ENCODE measurements at regions not wholly inside any gene's neighbourhood (a gene's known extent, or its start where the extent isn't known, plus 50 kb on each side); places are given as distances from the start of the nearest gene placed in this dataset.

DNA sequence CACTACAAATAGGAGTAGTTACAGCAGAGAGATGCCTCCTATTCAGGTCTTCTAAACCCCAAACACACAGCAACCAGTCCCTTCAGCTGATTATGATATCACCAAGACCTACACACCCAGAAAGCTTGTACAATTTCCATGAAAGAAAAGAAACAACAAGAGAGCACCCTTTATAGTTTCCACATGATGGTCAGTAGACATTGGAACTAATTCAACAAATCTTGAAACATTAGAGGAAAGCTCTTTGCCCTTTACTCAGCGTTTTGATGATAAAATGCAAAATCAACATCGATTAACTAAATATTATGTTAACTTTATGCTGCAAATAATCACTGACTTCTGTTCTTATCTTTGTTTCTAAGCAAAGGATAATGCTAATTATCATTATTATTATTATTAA is 393.6 kb upstream of the ID2 start:
- intact Hi-C loops (cut with micrococcal nuclease): no loop called here
- no peak overlapping the region for H3K4me3 Mint-ChIP-seq
- H3K27ac Mint-ChIP-seq: no peak overlapping the region
- Histone ChIP-seq H3K9ac (ENCODE audit: insufficient read depth, low read length, poor library complexity, severe bottlenecking) (no peak overlapping the region), H3K4me1 (ENCODE audit: control insufficient read depth in 1 of 2, insufficient read depth in 2 of 2, low read length in 2 of 2) (no peaks in the 10 kb centered on the region), H3K4me2 (replicated peaks; ENCODE audit: extremely low read depth, low read length, poor library complexity, severe bottlenecking) (no peak overlapping the region), H4K20me1 (ENCODE audit: insufficient read depth, low read length) (no peaks in the 10 kb centered on the region), H3K27me3 (ENCODE audit: control insufficient read depth in 2 of 2, insufficient read depth in 2 of 2, low read length in 2 of 2) (no peaks in the 10 kb centered on the region), H2AFZ (ENCODE audit: insufficient read depth, low read depth, low read length, poor library complexity, severe bottlenecking) (no peak overlapping the region), H3K27ac (ENCODE audit: low read depth in 1 of 2, low read length in 2 of 2) (no peak overlapping the region), H3K9me3 (replicated peaks in 1 of 2; ENCODE audit: control insufficient read depth in 1 of 2, insufficient read depth in 1 of 2, low read length in 2 of 2) (no peaks in the 10 kb centered on the region), H3K36me3 (replicated peaks in 1 of 2; ENCODE audit: control insufficient read depth in 1 of 2, insufficient read depth in 2 of 2, low read length in 2 of 2) (no peaks in the 10 kb centered on the region), H3K79me2 (ENCODE audit: insufficient read depth, low read length) (no peaks in the 10 kb centered on the region), H3K4me3 (replicated peaks in 1 of 3; ENCODE audit: low read depth in 2 of 3, low read length in 3 of 3) (no peak overlapping the region)
- peaks cover 6% of the 10 kb centered on the region for H3K4me1 Mint-ChIP-seq
- H3K9me3 Mint-ChIP-seq: peaks cover 0 to 6% (median 5%) of the 10 kb centered on the region in 7 donors
- no CpG with 5 or more reads among the region's 2 CpGs for WGBS (ENCODE audit: insufficient coverage)
- H3K36me3 Mint-ChIP-seq: peaks cover 6 to 7% of the 10 kb centered on the region in 2 donors
- peaks cover 0 to 4% (median 2%) of the 10 kb centered on the region in 3 donors for H3K27me3 Mint-ChIP-seq (ENCODE audit: low read depth in 3 of 3)
- TF ChIP-seq CTCF (IDR thresholded peaks at IDR 0.05): no peak
- no peak for DNase-seq

GRCh38 chr2:8289111-8289510 is 392.7 kb upstream of the ID2 start:
- Histone ChIP-seq H3K4me2 (replicated peaks; ENCODE audit: extremely low read depth, low read length, poor library complexity, severe bottlenecking) (no peak overlapping the region), H3K36me3 (replicated peaks in 1 of 2; ENCODE audit: control insufficient read depth in 1 of 2, insufficient read depth in 2 of 2, low read length in 2 of 2) (no peaks in the 10 kb centered on the region), H2AFZ (ENCODE audit: insufficient read depth, low read depth, low read length, poor library complexity, severe bottlenecking) (no peak overlapping the region), H3K4me1 (ENCODE audit: control insufficient read depth in 1 of 2, insufficient read depth in 2 of 2, low read length in 2 of 2) (no peaks in the 10 kb centered on the region), H3K9ac (ENCODE audit: insufficient read depth, low read length, poor library complexity, severe bottlenecking) (no peak overlapping the region), H3K79me2 (ENCODE audit: insufficient read depth, low read length) (no peaks in the 10 kb centered on the region), H3K27ac (ENCODE audit: low read depth in 1 of 2, low read length in 2 of 2) (no peak overlapping the region), H3K9me3 (replicated peaks in 1 of 2; ENCODE audit: control insufficient read depth in 1 of 2, insufficient read depth in 1 of 2, low read length in 2 of 2) (no peaks in the 10 kb centered on the region), H3K27me3 (ENCODE audit: control insufficient read depth in 2 of 2, insufficient read depth in 2 of 2, low read length in 2 of 2) (no peaks in the 10 kb centered on the region), H4K20me1 (ENCODE audit: insufficient read depth, low read length) (no peaks in the 10 kb centered on the region), H3K4me3 (replicated peaks in 1 of 3; ENCODE audit: low read depth in 2 of 3, low read length in 3 of 3) (no peak overlapping the region)
- H3K4me3 Mint-ChIP-seq: no peak overlapping the region
- TF ChIP-seq CTCF (IDR thresholded peaks at IDR 0.05): no peak
- H3K4me1 Mint-ChIP-seq: peaks cover 5% of the 10 kb centered on the region
- WGBS (ENCODE audit: insufficient coverage): 92% methylated on average over 2 of the region's 4 CpGs
- H3K27me3 Mint-ChIP-seq (ENCODE audit: low read depth in 3 of 3): peaks cover 0 to 5% (median 4%) of the 10 kb centered on the region in 3 donors
- no peak overlapping the region for H3K27ac Mint-ChIP-seq
- intact Hi-C loops (cut with micrococcal nuclease): no loop called here
- H3K9me3 Mint-ChIP-seq: peaks cover 0 to 8% (median 6%) of the 10 kb centered on the region in 7 donors
- H3K36me3 Mint-ChIP-seq: peaks cover 5 to 6% of the 10 kb centered on the region in 2 donors
- no peak for DNase-seq

Measured in CD14-positive monocyte (primary cell).